ENCODE measurements at regions not wholly inside any gene's neighbourhood (a gene's known extent, or its start where the extent isn't known, plus 50 kb on each side); places are given as distances from the start of the nearest gene placed in this dataset.

- no peaks in the 10 kb centered on the region for H3K4me1 ChIP-seq
- no peak overlapping the region for H3K9ac ChIP-seq
- H3K4me3 ChIP-seq (ENCODE audit: low read depth, low read length) = no peak overlapping the region
- no peak for TF ChIP-seq CTCF (IDR thresholded peaks at IDR 0.05)
- H3K4me2 ChIP-seq (ENCODE audit: low read length) = no peak overlapping the region
- H3K36me3 ChIP-seq (ENCODE audit: control insufficient read depth, insufficient read depth, low read length) = no peaks in the 10 kb centered on the region
- H3K27me3 ChIP-seq (ENCODE audit: control insufficient read depth, insufficient read depth, low read length) = no peaks in the 10 kb centered on the region
- no peaks in the 10 kb centered on the region for H3K9me3 ChIP-seq (ENCODE audit: control insufficient read depth, low read length)
- H2AFZ ChIP-seq = no peak overlapping the region
- H3K79me2 ChIP-seq = no peaks in the 10 kb centered on the region
- no peak overlapping the region for H3K27ac ChIP-seq
These were observed 650.1 kb upstream of the USP15 start for GRCh38 chr12:61610143-61610542.

GRCh38 chr12:61629702-61630101 lies 630.5 kb upstream of the USP15 start:
- no peak for TF ChIP-seq CTCF (IDR thresholded peaks at IDR 0.05)
- H3K27me3 ChIP-seq (ENCODE audit: control insufficient read depth, insufficient read depth, low read length) = no peaks in the 10 kb centered on the region
- H3K27ac ChIP-seq = no peak overlapping the region

GRCh38 chr12:61646639-61647038 lies 613.6 kb upstream of the USP15 start:
- Histone ChIP-seq H3K4me3 (ENCODE audit: low read depth, low read length) (no peak overlapping the region), H3K27me3 (ENCODE audit: control insufficient read depth, insufficient read depth, low read length) (no peaks in the 10 kb centered on the region), H3K4me1 (no peaks in the 10 kb centered on the region), H3K27ac (no peak overlapping the region), H3K79me2 (no peaks in the 10 kb centered on the region), H3K36me3 (ENCODE audit: control insufficient read depth, insufficient read depth, low read length) (no peaks in the 10 kb centered on the region), H3K9ac (no peak overlapping the region), H2AFZ (no peak overlapping the region), H3K9me3 (ENCODE audit: control insufficient read depth, low read length) (no peaks in the 10 kb centered on the region), H3K4me2 (ENCODE audit: low read length) (no peak overlapping the region)
- TF ChIP-seq CTCF (IDR thresholded peaks at IDR 0.05) = no peak

More at GRCh38 chr12:61629702-61630101, 630.5 kb upstream of the USP15 start:
- Histone ChIP-seq H3K9ac (no peak overlapping the region), H3K4me2 (ENCODE audit: low read length) (no peak overlapping the region), H3K9me3 (ENCODE audit: control insufficient read depth, low read length) (no peaks in the 10 kb centered on the region), H3K4me1 (no peaks in the 10 kb centered on the region), H3K36me3 (ENCODE audit: control insufficient read depth, insufficient read depth, low read length) (no peaks in the 10 kb centered on the region), H3K4me3 (ENCODE audit: low read depth, low read length) (no peak overlapping the region), H3K79me2 (no peaks in the 10 kb centered on the region), H2AFZ (no peak overlapping the region)

- no peak overlapping the region for H2AFZ ChIP-seq
- H3K4me2 ChIP-seq (ENCODE audit: low read length) = no peak overlapping the region
- no peaks in the 10 kb centered on the region for H3K27me3 ChIP-seq (ENCODE audit: control insufficient read depth, insufficient read depth, low read length)
- no peaks in the 10 kb centered on the region for H3K36me3 ChIP-seq (ENCODE audit: control insufficient read depth, insufficient read depth, low read length)
- TF ChIP-seq CTCF (IDR thresholded peaks at IDR 0.05) = no peak
- H3K4me1 ChIP-seq = no peaks in the 10 kb centered on the region
- no peaks in the 10 kb centered on the region for H3K79me2 ChIP-seq
- no peak overlapping the region for H3K27ac ChIP-seq
- H3K4me3 ChIP-seq (ENCODE audit: low read depth, low read length) = no peak overlapping the region
- no peaks in the 10 kb centered on the region for H3K9me3 ChIP-seq (ENCODE audit: control insufficient read depth, low read length)
- H3K9ac ChIP-seq = no peak overlapping the region
These were observed 612.6 kb upstream of the USP15 start for GRCh38 chr12:61647566-61647965.

GRCh38 chr12:61652265-61652664 lies 607.9 kb upstream of the USP15 start:
- no peaks in the 10 kb centered on the region for H3K4me1 ChIP-seq
- no peak overlapping the region for H3K27ac ChIP-seq
- no peak for TF ChIP-seq CTCF (IDR thresholded peaks at IDR 0.05)
- H3K27me3 ChIP-seq (ENCODE audit: control insufficient read depth, insufficient read depth, low read length) = no peaks in the 10 kb centered on the region
- H3K4me3 ChIP-seq (ENCODE audit: low read depth, low read length) = no peak overlapping the region
- no peak overlapping the region for H3K4me2 ChIP-seq (ENCODE audit: low read length)
- no peak overlapping the region for H2AFZ ChIP-seq
- no peaks in the 10 kb centered on the region for H3K79me2 ChIP-seq
- H3K9me3 ChIP-seq (ENCODE audit: control insufficient read depth, low read length) = no peaks in the 10 kb centered on the region
- no peak overlapping the region for H3K9ac ChIP-seq
- no peaks in the 10 kb centered on the region for H3K36me3 ChIP-seq (ENCODE audit: control insufficient read depth, insufficient read depth, low read length)
